ENCODE measurements at regions not wholly inside any gene's neighbourhood (a gene's known extent, or its start where the extent isn't known, plus 50 kb on each side); places are given as distances from the start of the nearest gene placed in this dataset.

DNA sequence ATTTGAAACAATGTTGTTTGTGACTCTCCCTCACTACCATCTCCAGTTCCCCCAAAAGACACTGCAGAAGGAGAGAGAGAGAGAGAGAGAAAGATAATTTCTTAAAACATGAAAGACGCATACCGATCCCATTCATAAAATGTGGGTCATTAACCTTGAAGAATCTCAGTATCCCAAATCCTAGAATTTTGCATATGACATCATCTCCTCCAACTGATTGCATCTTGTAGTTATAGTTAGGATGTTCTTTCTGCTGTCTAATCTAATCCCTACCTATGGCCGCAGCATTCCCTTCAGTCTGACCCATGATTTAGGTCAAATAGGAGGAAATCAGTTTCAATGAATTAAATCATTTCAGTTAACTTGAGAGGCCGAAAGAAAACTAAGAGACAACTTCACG, 142.4 kb upstream of the ETS2 start:
- intact Hi-C loops (cut with DNase I): no loop called here
- DNase-seq: no peak
- Histone ChIP-seq H3K4me3 (no peak overlapping the region), H3K36me3 (replicated peaks in 1 of 2) (no peaks in the 10 kb centered on the region), H3K4me1 (replicated peaks in 1 of 2) (no peaks in the 10 kb centered on the region), H3K27me3 (peaks cover 25% of the 10 kb centered on the region), H3K27ac (no peak overlapping the region), H3K9me3 (replicated peaks in 1 of 3) (no peaks in the 10 kb centered on the region)
- 66 to 81% (median 77%) methylated on average over 5 of the region's 5 CpGs for WGBS, 4 donors
- TF ChIP-seq, protein P1, sequence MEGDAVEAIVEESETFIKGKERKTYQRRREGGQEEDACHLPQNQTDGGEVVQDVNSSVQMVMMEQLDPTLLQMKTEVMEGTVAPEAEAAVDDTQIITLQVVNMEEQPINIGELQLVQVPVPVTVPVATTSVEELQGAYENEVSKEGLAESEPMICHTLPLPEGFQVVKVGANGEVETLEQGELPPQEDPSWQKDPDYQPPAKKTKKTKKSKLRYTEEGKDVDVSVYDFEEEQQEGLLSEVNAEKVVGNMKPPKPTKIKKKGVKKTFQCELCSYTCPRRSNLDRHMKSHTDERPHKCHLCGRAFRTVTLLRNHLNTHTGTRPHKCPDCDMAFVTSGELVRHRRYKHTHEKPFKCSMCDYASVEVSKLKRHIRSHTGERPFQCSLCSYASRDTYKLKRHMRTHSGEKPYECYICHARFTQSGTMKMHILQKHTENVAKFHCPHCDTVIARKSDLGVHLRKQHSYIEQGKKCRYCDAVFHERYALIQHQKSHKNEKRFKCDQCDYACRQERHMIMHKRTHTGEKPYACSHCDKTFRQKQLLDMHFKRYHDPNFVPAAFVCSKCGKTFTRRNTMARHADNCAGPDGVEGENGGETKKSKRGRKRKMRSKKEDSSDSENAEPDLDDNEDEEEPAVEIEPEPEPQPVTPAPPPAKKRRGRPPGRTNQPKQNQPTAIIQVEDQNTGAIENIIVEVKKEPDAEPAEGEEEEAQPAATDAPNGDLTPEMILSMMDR (IDR thresholded peaks at IDR 0.05): no peak
- TF ChIP-seq POLR2A (IDR thresholded peaks at IDR 0.05): no peak

DNA sequence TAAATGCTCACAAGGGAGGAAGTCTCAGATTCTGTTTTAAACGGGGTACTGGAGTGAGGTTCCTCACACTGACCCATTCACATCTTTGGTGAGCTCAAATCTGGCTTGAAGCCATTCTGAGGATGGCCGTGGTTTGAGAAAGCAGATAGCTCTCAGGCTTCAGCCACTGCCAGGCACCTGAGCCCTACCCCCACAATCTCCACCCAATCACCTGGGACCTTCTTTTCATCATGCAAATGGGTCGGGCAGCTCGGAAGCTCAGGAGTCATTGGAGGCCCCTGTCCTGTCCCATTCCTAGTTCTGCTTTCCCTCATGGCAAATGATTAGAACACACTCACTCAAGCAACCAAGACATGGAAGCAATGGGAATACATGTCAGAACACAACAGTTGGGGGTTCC, 141.4 kb upstream of the ETS2 start:
- Histone ChIP-seq H3K36me3 (replicated peaks in 1 of 2) (no peaks in the 10 kb centered on the region), H3K4me3 (no peak overlapping the region), H3K27me3 (peaks cover 22% of the 10 kb centered on the region), H3K9me3 (replicated peaks in 1 of 3) (no peaks in the 10 kb centered on the region), H3K27ac (no peak overlapping the region), H3K4me1 (replicated peaks in 1 of 2) (no peaks in the 10 kb centered on the region)
- TF ChIP-seq POLR2A (IDR thresholded peaks at IDR 0.05): no peak
- TF ChIP-seq, protein P1 (IDR thresholded peaks at IDR 0.05): no peak
- 44 to 63% (median 50%) methylated on average over 4 of the region's 4 CpGs for WGBS, 4 donors
- DNase-seq: no peak
- intact Hi-C loops (cut with DNase I): no loop called here

DNA sequence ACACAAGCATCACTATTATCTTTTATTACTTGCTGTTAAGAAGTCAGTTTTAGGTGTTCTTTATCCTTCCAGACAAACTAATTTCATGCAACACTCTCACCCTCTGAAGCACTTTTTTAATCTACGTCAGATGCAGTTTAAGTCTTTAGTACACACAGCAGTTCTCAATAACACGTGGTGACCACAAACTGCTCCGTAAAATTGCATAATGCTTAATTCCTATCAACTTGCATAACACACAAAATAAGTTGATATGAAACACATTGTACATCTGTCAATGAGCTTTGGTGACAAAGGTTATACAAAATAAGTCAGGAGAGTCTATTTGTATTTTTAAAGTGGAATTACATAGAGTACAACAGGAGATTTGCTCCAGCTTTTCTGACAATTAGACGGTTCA, 140.9 kb upstream of the ETS2 start:
- no peak overlapping the region for H3K27ac ChIP-seq
- WGBS, 4 donors: 56 to 66% (median 61%) methylated on average over 4 of the region's 4 CpGs

DNA sequence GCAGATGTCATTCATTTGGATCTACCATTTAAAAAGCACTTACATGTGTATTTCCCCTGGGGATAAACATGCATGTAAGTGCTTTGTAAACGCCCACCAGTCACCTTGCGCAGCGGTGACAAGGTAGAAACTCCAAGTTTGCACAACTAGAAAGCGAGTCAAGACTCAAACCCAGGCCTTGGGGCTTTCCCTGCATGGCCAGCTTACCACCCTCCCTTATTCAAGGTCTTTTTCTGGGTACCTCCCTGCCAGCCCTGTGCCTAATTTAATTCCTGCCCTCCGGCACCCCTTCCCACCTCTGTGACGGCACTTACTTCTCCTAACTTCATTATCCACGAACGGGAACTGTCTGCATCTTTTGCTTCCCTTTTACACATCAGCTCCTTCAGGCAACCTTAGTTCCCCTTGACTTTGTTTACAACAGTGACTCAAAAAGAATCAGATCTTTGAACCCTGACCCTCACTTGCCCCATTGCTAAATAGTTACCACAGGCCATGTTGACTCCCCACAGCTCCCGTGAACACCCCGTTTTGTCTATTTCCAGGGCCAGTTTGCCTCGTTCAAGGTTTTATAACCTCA, 138.3 kb upstream of the ETS2 start:
- peaks cover 4% of the 10 kb centered on the region for H3K27me3 ChIP-seq
- H3K9me3 ChIP-seq (replicated peaks in 1 of 3): no peaks in the 10 kb centered on the region
- H3K27ac ChIP-seq: no peak overlapping the region
- 70 to 74% (median 71%) methylated on average over 11 of the region's 11 CpGs for WGBS, 4 donors
- H3K4me3 ChIP-seq: no peak overlapping the region
- no peak for DNase-seq
- TF ChIP-seq, protein P1 (IDR thresholded peaks at IDR 0.05): no peak
- TF ChIP-seq POLR2A (IDR thresholded peaks at IDR 0.05): no peak
- H3K4me1 ChIP-seq (replicated peaks in 1 of 2): no peaks in the 10 kb centered on the region
- intact Hi-C loops (cut with DNase I): no loop called here
- H3K36me3 ChIP-seq (replicated peaks in 1 of 2): no peaks in the 10 kb centered on the region

More for the DNA sequence above, 140.9 kb upstream of the ETS2 start:
- H3K4me3 ChIP-seq: no peak overlapping the region
- H3K36me3 ChIP-seq (replicated peaks in 1 of 2): no peaks in the 10 kb centered on the region
- peaks cover 17% of the 10 kb centered on the region for H3K27me3 ChIP-seq
- no peaks in the 10 kb centered on the region for H3K4me1 ChIP-seq (replicated peaks in 1 of 2)
- no peak for TF ChIP-seq POLR2A (IDR thresholded peaks at IDR 0.05)
- TF ChIP-seq, protein P1 (IDR thresholded peaks at IDR 0.05): no peak
- intact Hi-C loops (cut with DNase I): no loop called here
- no peak for DNase-seq
- no peaks in the 10 kb centered on the region for H3K9me3 ChIP-seq (replicated peaks in 1 of 3)
